Endometrial microvascular endothelial cells (primary cell): ENCODE measurements at regions not wholly inside any gene's neighbourhood (a gene's known extent, or its start where the extent isn't known, plus 50 kb on each side); places are given as distances from the start of the nearest gene placed in this dataset.

Source experiments
- in situ Hi-C: cut with HindIII; loops from 2 replicates; pipeline ENCODE4 v1.10.0; 2017; ENCODE audit warnings: low sequenced_read_pairs, low pct_unique_long_range_greater_than_20kb; ENCODE audit errors: inconsistent ontology term

DNA sequence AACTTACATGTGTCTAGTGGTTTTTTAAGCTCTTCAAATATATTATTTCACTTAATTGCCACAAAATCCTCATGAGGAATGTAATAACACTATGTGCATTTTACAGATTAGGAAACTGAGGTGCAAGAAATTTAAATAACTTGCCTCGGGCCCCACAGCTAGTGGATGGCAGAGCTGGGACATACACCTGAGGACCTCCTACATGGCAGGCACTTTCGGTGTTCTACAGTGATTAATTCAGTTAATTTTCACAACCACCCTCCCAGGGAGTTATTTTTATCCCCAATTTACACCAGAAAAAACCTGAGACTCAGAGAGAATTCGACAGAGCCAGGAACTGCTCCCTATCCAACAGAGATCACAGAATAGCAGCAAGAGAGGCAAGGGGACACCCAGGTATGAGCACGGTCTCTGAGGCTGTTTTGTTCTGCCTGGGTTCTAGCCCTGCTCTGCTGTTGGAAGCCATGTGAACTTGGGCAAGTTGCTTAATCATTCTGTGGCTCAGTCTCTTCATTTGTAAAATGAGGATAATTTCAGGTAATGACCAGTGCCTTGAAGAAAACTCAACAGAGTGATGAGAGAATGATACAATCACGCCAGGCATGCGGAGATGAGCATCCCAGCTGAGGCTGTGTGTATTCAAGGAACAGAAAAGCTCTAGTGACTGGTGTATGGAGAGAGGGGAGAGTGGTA, 82.3 kb downstream of the MYCN start:
- in situ Hi-C loops, result no loop called here

GRCh38 chr2:16021611-16022363, 81.4 kb downstream of the MYCN start:
- in situ Hi-C loops, result no loop called here

- in situ Hi-C loops, result no loop called here
Measured at GRCh38 chr2:16020389-16021008, 80.1 kb downstream of the MYCN start.

DNA sequence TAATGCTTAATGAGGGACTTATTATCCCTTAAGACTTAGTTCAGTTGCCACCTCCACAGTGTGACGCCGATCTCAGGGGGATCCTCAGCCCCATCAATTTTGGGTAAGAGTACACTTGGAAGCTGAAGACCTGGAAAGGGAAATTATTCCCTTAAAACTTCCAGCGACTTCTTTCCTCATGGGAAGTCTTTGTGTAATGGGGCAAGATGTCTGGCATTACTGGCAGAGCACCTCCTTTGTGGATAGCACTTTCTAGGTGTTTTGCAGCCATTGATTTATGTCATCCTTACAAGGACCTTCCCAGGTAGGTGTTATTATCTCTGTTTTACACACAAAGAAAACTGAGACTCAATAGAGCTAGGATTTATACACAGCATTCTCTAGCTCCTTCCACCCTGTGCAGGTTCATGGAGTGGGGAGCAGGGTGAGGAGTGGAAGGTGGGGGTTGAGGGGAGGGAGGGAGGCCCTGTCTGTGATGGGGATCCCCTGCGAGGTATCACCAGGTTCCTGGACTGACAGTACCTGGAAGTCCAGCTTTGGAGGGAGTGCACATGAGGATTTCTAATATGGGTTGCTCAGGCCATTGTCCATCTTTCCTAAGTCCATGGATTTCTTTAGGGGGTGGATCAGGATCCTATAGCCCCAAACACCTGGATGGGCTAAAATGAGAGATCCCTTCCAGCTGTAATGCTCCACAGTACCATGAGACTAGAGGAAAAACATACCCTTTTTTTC, 79.4 kb downstream of the MYCN start:
- in situ Hi-C loops, result no loop called here

DNA sequence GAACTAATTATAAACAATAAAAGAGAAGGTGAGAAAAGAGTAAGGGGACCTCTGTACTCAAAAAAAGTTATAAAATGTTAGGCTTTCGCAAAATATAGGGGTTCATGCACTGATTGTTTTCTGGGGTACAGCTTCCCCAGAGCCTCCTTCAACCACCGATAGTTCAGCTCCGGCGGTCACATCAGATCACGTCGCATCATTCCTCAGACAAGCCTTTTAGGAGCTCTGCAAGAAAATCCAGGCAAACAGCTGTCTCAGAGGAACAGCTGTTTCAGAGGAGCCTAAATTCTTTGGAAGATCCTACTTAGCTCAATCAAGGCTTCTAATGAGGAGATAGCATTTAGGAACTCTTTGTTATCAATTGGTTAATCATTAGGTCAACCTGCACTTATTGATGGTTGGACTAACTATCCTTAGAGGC, 78.7 kb downstream of the MYCN start:
- in situ Hi-C loops, result no loop called here

DNA sequence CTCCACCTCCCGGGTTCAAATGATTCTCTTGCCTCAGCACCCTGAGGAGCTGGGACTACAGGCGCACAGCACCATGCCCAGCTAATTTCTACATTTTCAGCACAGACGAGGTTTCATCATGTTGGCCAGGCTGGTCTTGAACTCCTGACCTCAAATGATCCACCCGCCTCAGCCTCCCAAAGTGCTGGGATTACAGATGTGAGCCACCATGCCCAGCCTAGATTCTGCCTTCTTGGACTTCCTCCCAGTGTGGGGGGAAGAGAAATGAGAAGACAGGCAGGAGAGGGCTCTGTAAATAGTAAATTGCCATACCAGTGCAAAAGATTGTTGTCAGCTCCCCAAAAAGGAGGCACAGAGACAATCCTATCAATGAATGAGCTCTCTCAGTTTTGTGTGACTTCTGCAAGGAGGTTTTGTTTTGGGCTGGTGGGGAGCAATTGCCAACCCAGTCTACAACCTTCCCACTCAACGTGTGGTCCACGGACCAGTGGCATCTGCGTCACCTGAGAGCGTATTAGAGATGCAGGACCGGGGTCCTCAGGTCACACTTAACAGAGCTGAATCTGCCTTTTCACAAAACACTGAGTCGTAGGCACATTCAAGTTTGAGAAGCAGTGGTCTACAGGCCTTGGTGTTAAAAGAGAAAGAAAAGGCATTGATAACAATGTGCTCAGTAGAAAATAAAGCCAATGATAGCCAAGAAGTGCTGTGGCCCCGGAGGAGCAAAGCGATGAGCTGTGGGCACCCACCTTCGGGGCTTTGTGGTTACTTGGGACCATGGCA, 78.1 kb downstream of the MYCN start:
- in situ Hi-C loops, result no loop called here

DNA sequence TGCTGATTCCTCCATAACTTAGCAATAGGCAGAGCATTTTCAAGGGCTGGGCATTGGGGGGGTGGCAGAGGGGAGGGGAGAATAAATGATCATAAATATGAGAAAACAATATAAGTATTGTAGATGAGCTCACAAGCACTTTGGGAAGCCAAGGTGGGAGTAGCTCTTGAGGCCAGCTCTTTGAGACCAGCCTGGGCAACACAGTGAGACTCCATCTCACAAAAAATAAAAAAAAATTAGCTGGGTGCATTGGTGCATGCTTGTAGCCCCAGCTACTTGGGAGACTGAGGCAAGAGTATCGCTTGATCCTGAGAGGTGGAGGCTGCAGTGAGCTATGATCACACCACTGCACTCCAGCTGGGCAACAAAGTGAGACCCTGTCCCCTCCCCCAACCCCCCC, 75.9 kb downstream of the MYCN start:
- in situ Hi-C loops, result no loop called here

GRCh38 chr2:16015903-16016265, 75.5 kb downstream of the MYCN start:
- in situ Hi-C loops, result no loop called here

DNA sequence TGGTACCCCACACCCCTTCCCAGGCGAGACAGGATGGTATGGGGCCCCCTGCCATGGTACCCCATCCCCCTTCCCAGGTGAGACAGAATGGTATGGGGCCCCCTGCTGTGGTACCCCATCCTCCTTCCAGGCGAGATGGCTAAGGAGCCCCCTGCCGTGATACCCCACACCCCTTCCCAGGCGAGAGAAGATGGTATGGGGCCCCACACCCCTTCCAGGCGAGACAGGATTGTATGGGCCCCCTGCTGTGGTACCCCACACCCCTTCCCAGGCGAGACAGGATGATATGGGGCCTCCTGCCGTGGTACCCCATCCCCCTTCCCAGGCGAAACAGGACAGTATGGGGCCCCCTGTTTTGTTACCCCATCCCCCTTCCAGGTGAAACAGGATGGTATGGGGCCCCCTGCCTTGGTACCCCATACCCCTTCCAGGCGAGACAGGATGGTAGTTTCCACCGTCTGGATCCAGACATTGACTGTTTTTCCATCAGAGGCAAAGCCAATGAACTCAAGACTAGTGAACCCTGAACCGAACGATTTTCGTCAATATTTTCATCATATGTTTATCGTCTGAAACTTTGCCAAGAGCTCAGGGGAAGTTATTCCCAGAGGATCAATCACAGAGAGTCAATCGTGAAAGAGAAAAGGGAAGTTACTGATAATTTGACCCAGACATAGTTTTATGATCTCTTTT, 75.0 kb downstream of the MYCN start:
- in situ Hi-C loops, result no loop called here

- in situ Hi-C loops, result no loop called here
Measured at GRCh38 chr2:16014802-16015201, 74.5 kb downstream of the MYCN start.

DNA sequence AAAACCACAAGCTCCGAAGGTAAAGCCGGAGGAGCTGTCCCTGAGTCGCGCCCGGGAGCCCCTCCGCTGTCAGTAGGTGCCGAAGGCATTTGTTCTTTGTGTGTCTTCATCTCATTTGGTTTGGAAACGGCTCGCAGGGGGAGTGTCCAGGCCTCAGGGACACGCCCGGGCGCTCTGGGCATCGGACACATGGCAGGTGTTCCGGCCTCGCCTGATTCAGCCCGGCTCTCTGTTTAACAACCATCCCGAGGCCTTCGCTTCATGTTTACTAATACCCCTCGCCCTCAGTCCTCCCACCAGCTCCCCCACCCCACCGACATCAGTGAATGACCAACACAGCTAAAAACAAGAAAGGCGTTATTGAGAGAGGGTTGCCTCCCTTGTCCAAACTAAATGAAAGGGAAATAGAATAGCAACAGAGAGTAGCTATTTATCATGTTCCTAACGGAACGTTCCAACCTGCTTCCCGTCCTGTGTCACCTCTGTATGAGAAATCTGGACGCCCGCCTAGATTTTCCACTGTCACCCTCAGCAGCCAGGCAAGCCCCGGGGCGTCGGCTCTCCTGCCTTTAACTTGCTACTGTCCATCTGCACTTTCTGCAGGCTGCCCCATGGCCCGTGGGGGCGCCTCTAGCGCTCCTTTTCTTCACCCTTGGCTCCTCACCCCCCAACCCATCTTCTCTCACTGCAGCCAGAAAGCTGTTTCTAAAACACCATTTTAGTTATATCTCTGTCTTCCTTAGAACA, 73.9 kb downstream of the MYCN start:
- in situ Hi-C loops, result no loop called here

- in situ Hi-C loops, result no loop called here
Measured at GRCh38 chr2:16013359-16013911, 73.1 kb downstream of the MYCN start.

GRCh38 chr2:16012626-16013358, 72.4 kb downstream of the MYCN start:
- in situ Hi-C loops, result no loop called here

DNA sequence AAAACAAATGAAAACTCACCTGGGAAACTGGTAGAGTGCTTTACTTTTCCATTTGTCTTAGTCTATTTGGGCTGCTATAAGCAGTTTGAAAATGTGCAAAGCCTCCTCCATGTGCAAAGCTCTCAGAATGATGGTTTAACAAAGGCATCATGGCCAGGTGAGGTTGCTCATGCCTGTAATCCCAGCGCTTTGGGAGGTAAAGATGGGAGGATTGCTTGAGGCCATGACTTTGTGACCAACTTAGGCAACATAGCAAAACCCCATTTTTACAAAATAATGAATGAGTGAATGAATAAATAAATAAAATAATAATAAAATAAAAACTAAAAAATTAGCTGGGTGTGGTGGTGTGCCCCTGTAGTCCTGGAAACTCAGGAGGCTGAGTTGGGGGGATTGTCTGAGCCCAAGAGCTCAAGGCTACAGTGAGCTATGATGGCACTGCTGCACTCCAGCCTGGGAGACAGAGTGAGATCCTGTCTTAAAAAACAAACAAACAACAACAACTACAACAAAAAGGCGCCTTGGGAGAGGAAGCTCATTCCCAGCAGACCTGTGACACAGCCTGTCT, 71.8 kb downstream of the MYCN start:
- in situ Hi-C loops, result no loop called here

GRCh38 chr2:16011621-16011960, 71.2 kb downstream of the MYCN start:
- in situ Hi-C loops, result no loop called here

- in situ Hi-C loops, result no loop called here
Measured at GRCh38 chr2:16010951-16011620, 70.7 kb downstream of the MYCN start.
